HG03060 (cell line): ENCODE measurements at regions not wholly inside any gene's neighbourhood (a gene's known extent, or its start where the extent isn't known, plus 50 kb on each side); places are given as distances from the start of the nearest gene placed in this dataset.
"Not testable (repeated sequence)": the region's sequence is repeated elsewhere in the genome, so short reads cannot be mapped to it uniquely, and the experiment has no call there.

ENCODE experiments used
- ATAC-seq: cut with Tn5 transposase; IDR thresholded peaks from one replicate; pipeline ENCODE4 v1.9.1; 2021; ENCODE audit warnings: low read depth, moderate number of reproducible peaks; ENCODE audit not compliant: unreplicated experiment

DNA sequence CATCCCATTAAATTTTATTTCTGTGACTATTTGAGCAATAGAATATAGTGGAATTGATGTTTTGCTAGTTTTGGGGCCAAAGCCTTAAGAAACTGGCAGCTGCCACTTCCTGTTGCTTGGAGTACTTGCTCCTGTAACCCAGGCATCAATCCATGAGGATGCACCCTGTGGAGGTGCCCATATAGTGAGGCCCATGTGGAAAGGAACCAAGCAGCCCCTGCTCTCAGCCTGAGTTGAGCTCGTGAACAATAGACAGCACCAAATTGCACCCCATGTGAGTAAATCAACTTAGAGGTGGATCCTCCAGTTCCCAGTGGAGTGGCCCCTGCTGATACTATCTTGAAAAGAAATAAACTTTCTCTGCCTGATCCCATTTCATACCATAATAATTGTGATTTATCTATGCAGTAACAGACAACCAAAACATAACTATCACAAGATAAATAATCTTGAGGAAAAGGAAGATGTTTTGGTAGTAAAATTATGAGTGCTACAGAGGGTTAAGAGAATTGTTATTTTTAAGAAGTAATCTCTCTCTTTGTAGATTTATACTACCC lies 481.9 kb downstream of the TBC1D32 start:
- no peak for ATAC-seq

DNA sequence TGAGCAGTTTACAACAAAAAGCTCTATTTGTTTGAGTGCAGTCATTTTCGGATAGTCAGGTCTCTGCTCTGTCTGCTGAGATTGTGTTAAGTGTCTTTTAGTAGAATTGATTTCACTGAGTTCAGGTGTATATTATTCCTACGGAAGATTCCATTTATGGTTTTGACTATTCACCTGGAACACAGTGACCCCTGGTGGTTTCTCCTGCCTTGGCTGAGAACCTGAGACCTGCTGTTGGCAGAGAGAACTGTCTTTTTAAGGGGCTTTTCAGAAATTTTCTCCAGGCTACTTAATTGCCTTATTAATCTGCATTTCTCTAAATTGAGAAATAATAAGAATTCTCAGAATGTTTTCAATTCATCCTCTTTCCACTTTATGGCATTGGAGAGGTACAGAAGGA lies 508.0 kb downstream of the TBC1D32 start:
- ATAC-seq = no peak

DNA sequence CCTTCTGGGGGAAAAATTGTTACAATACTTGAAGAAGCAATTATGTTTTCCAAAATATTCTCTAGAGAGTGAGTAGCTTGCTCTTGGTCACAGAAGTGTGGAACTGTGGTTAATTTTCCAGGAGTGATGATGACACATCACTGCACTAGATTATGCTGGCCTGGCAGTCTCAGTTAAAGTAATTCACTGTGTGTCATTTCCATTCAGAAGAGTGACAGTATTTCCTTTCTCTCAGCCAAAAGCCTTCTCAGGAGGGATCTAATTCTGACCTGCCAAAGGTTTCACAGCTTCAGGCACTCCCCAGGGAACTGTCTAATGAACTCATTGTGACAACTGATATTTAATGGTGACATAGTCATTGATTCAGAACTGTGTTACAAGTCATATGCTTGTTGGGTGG lies 517.5 kb downstream of the TBC1D32 start:
- no peak for ATAC-seq

DNA sequence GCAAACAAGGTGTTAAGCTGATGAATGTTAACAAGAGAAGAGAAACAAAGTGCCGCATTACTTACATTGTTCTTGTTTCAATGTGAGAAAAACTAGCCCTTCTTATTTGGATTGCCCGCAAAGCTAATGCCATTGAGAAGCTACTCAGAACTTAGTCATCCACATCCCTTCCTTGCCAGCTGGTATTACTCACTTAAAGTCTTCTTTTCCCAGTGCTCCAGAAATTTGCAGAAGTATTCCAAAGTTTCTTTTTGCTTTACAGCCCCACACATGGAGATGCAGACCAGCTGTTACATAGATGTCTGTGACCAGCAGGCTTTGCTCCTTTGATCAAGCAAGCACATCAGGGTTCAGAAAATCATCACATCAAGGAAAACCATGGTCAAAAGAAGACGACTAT lies 529.0 kb downstream of the TBC1D32 start:
- no peak for ATAC-seq

DNA sequence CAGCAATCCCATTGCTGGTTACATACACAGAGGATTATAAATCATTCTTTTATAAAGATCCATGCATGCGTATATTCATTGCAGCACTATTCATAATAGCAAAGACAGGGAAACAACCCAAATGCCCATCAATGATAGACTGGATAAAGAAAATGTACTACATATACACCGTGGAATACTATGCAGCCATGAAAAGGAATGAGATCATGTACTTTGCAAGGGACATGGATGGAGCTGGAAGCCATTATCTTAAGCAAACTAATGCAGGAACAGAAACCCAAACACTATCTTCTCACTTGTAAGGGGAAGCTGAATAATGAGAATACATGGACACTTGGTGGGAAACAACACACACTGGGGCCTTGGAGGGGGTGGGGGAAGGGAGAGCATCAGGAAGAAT lies 529.7 kb downstream of the TBC1D32 start:
- no peak for ATAC-seq

DNA sequence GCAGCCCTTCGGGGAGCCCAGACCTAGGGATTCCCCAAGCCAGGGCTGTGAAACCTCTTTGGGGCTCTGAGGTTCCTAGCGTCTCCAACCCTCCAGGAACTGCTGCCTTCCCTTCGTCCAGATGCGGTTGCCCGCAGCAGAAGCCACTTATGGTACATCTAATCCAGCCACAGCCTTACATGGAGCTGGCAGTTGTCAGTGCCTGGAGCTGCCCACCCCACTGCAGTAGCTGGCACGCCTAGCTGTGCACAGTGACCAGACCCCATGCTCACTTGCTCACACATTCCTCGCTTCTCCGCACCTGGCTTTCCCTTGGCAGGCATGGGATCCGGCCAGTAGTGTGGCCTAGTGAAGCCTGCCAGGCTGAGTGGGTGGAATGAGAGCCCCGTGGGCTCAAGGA lies 547.6 kb downstream of the TBC1D32 start:
- ATAC-seq = no peak

DNA sequence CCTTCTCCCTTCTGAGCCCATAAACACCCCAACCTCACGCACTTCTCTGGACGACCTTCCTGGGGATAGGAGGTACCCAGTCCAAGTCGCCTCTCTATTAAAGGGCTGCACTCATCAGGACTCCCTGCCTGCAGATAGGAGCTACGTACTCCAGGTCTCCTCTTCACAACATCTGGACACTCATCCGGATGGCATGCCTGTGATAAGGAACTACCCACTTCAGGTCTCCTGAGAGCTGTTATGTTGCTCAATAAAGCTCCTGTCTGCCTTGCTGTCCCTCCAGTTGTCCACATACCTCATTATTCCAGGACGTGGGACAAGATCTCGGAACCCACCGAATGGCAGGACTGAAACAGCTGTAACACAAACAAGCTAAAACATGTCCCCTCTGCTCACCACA lies 548.0 kb downstream of the TBC1D32 start:
- no peak for ATAC-seq

DNA sequence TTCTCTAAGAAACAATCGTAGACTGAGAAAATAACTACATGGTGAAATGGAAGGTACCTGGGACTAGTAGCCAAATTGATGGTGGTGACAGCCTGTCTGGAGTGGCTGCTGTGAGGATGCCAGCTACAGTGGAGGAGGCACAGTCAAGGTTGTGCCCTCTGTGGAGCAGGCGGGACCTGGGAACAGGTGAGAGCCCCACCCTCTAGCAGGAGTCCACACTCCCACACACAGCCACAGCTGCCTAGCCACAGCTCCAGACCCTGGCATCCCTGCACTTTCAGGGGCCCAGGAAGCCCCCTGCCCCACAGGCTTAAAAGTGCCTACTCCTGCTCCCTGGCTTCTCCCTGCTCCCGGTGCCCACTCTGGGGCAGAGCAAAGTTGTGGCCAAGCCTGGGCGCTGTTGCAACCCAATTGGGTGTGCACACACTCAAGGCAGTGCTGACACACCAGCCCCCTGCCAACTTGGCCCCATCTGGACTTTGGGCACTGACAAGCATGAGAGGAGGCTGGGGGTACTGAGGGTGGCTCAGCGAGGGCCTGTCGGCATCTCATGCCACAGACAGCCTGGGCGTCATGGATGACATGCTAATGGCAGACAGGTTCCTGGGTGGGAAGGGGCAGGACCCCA lies 548.7 kb downstream of the TBC1D32 start:
- no peak for ATAC-seq

DNA sequence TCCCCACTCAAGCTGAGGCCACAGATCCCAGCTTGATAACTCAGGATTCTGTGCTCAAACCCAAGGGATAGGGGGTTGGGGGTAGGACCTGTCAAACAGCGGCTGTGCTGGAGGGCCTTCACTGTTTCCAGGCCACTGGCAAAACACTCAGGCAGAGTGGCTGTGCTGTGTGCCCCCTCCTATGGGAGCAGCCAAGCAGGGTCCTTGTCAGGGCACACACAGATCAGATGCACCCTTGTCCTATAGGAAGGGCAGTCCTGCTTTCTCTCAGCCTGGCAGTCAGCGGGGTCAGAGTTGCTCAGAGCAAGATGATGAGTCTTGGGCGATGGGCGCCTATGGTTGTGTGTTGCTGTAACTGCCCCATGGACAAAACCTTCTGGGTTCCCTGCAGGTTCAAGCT lies 554.8 kb downstream of the TBC1D32 start:
- ATAC-seq = no peak

DNA sequence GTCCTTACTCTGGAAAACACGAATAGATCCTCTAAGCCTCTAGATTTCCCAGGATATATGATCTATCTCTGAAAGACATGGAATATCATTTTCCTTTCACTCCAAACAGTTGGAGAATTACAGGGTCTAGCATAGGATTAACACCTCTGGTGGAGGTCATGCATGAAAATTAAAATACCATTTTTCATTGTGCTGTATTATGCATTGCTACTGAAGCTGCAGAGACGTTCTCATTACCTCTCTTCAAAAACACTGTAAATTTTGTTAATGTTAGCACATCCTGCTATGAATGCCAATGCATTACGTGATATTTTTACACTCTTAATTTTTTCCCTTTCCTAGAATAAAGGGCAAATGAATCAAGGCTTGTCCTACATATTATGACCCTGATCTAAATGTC lies 558.6 kb downstream of the TBC1D32 start:
- ATAC-seq = no peak

DNA sequence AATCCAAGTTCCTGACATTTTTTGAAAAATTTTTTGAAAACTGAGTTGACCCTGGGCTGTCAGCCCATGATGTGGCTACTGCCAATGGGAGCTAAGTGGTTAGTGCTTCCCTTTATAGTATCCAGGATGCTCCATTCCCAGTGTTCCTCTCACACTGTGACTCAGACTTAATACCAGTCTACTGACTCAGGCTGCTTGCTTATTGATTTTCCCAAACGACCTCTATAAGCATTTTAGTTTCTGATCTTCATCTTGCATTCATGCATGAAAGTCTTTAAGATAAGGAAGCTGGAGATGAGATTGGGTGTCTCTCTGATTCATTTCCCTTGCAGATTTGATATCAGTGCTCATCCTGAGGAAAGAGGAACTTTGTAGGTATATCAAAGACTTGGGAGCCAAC lies 560.0 kb downstream of the TBC1D32 start:
- ATAC-seq = no peak

DNA sequence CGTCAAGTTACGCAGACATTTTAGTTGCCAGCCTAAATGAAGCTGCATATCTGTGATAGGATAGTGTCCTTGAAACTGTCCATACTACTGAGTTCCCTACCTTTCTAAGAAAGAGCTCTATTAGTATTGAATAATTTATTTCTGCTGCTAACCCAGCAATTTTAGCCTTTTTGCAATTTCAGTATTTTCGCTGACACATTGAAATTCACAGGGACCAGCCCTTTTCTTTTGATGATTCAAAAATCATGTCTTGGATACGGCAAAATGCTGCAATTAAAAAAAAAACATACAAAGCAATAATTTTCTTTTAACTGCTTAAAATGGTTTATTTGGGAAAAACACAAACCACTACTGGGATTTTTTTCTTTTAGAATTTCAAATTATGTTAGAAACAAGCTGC lies 563.3 kb downstream of the TBC1D32 start:
- no peak for ATAC-seq

DNA sequence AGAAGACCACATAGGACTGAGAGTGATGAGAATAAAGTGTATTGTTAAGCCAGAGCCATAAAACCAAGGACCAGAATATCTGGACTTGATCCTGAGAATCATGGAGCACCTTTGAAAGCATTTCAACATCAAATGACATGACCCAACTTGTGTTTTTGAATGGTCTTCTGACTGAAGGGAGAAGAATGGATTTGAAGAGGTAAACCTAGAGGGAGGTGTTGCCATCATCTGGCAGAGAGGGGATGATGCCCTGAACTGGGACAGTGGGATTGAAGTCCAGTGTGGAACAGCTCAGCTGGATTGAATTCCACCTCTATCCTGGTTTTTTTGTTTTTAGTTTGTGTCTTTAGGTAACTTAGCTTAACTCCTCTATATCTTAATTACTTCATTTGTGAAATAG lies 570.0 kb downstream of the TBC1D32 start:
- ATAC-seq = no peak

DNA sequence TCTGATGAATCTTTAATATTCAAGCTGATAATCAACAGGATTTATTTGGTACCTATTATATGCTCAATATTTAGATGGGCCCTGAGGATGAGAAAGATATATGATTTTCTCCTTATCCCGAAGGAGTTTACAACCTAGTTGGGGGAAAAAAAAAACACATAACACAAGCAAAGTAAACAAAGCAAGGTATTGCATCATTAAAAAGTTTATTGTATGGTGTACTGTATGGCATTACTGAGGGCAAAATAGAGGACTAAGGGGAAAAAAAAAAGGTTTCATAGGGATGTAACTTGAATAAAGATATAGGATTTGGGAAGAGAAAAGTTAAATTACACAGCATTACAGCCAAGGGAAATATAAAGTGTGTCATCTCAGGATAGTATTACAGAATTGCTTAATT lies 574.7 kb downstream of the TBC1D32 start:
- no peak for ATAC-seq

DNA sequence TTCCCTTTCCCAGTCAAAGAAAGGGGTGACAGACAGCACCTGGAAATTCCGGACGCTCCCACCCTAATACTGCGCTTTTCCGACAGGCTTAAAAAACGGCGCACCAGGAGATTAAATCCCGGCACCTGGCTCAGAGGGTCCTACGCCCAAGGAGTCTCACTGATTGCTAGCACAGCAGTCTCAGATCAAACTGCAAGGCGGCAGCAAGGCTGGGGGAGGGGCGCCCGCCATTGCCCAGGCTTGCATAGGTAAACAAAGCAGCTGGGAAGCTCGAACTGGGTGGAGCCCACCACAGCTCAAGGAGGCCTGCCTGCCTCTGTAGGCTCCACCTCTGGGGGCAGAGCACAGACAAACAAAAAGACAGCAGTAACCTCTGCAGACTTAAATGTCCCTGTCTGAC lies 585.7 kb downstream of the TBC1D32 start:
- ATAC-seq = not testable (repeated sequence)

DNA sequence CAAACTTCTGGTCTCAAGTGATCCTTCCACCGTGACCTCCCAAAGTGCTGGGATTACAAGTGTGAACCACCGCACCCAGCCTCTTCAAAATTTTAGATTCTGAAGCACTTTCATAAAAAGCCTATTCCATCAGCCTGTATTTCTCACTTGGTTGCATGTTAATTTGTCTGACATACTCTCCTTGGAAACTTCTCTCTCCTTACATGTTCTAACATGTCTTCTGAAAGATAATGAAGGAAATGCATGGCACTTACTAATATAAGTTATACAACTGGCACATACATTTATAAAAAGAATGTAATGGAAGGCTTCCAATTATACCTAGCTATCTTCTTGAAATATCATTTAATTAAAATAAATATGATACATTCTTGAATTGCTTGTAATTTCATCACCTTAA lies 597.5 kb downstream of the TBC1D32 start:
- ATAC-seq = no peak

DNA sequence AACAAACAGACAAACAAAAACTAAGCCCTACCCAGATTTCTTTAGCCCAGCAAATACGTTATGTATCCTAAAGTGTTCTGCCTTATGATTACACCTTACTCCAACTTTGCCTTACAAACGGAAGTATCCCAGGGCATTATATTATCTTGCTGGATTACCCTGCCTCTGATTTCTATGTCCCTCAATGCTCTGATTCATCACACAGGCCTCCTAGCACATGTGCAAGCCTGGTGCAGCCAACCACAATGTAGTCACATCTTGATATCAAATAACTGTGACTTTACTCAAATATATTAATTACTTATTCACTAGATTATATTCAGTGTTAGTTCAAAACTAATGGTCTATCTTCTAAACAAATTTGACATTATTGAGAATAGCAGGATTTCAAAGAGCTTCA lies 598.6 kb downstream of the TBC1D32 start:
- no peak for ATAC-seq

DNA sequence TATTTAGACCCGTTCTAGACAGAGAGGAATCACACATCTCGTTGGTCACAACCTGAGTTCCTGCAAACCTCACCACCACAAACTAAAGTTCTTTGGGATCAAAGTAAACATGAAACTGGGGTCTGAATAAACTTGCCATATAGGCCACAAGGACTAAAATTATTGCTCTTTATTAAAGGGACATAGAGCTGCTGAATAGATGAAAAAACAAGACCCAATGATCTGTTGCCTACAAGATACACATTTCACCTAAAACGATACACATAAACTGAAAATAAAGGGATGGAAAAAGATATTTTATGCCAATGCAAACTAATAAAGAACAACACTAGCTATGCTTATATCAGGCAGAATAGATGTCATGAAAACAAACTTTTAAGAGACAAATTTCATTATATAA lies 623.0 kb downstream of the TBC1D32 start:
- ATAC-seq = no peak

DNA sequence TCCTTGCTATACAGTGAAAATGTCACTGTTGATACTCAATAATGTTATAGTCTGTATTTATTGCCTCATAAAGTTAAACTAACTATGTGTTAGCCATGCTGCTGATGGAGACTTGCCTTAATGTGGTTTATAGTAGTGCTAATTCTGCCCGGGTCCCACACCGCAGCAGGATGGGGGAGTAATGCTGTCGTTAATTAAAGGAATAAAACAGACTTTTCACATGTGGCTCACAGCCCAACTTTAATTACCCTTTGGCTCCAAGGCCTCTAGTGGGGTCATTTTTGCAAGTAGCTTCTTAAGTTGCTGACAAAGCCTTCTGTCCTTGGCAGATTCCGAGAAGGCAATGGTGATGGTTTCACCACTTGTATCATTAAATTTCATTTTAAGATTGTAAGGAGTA lies 634.3 kb downstream of the TBC1D32 start:
- ATAC-seq = no peak

DNA sequence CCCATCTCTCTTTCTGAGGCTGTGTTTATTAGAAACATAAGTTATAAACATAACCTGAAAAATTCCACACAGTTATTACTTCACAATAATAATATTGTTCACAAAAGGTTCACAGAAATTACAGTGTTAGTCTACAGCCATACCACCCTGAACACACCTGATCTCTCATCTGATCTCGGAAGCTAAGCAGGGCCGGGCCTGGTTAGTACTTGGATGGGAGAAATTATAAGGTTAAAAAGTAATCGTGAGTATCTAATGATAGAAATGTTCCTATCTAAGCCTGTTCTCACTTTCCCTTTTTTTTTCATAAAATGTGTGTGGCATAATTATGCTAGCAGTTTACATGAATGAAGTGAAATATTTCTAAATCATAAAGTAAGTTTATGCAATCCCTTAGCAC lies 647.8 kb downstream of the TBC1D32 start:
- no peak for ATAC-seq

DNA sequence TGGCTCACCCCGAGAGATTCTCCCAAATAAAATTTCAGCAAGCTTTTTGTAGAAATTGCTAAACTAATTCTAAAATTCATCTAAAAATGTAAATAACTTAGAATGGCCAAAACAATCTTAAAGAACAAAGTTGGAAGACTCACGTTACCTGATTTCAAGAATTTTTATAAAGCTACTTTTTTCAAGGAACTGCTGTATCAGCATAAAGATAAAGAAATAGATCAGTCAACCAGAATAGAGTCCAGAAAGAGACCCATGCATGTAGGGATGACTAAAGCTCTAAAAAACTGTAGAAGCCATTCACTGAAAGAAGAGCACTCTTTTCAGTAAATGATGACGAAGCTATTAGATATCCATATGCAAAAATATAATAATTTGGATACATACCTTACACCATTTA lies 652.1 kb downstream of the TBC1D32 start:
- ATAC-seq = no peak

DNA sequence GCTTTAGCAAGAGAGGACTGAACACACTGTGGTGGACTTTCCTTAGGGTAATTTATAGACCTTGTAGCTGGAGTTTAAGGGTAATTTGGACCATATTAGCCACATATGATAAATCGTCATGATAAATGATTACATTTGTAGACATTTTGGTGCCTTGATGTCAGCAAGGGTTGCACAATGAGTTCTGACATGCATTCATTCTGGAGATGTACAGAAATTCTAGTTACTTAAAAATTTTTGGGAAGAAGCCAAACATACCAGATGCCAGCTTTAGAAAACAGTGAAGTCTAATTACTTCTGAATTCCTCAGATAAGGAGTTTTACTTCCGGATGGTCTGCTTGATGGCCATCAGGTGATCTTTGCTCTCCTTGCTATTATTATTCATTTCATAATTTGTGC lies 653.1 kb downstream of the TBC1D32 start:
- no peak for ATAC-seq

DNA sequence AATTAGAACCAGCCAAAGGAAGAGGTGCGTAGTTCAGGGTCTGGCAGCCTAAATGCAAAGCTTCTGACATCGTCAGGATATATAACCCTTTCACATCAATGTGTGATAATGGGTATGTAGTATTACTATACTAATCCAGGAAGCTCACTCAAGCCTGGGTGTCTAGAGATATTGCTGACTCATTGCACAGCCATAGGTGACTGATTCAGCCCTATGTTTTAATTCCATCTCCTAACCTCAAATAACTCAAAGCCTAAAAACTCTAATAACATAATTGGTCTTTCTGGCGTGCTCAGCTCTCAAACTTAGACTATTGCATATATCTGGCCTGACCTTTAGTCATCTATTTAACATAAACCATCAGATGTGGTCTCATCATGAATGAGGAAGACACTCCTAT lies 658.4 kb downstream of the TBC1D32 start:
- no peak for ATAC-seq
